ENCODE measurements at regions not wholly inside any gene's neighbourhood (a gene's known extent, or its start where the extent isn't known, plus 50 kb on each side); places are given as distances from the start of the nearest gene placed in this dataset.
"Not testable (repeated sequence)": the region's sequence is repeated elsewhere in the genome, so short reads cannot be mapped to it uniquely, and the experiment has no call there.

- Mint-ChIP-seq H3K27ac (no peak overlapping the region), H3K36me3 (ENCODE audit: low read depth) (no peaks in the 10 kb centered on the region), H3K27me3 (ENCODE audit: low read depth) (no peaks in the 10 kb centered on the region), H3K4me1 (ENCODE audit: low read depth) (no peaks in the 10 kb centered on the region), H3K4me3 (no peak overlapping the region), H3K9me3 (ENCODE audit: insufficient read depth) (no peaks in the 10 kb centered on the region)
- POLR2A ChIA-PET = no interaction called here
- CTCF ChIA-PET = no interaction called here
- DNase-seq (no peak), ATAC-seq (no peak)
Observed at GRCh38 chr2:60214626-60214875, 338.9 kb downstream of the BCL11A start.

- ATAC-seq = no peak
- POLR2A ChIA-PET = no interaction called here
- H3K4me3 Mint-ChIP-seq = no peak overlapping the region
Observed at GRCh38 chr2:60213865-60214625, 339.4 kb downstream of the BCL11A start.

GRCh38 chr2:60212181-60212945 lies 341.1 kb downstream of the BCL11A start:
- DNase-seq (no peak), ATAC-seq (no peak)
- Mint-ChIP-seq H3K36me3 (ENCODE audit: low read depth) (no peaks in the 10 kb centered on the region), H3K4me1 (ENCODE audit: low read depth) (no peaks in the 10 kb centered on the region), H3K4me3 (no peak overlapping the region), H3K27me3 (ENCODE audit: low read depth) (no peaks in the 10 kb centered on the region), H3K9me3 (ENCODE audit: insufficient read depth) (no peaks in the 10 kb centered on the region), H3K27ac (no peak overlapping the region)
- CTCF ChIA-PET = no interaction called here
- POLR2A ChIA-PET = no interaction called here

More at GRCh38 chr2:60213865-60214625, 339.4 kb downstream of the BCL11A start:
- Mint-ChIP-seq H3K9me3 (ENCODE audit: insufficient read depth) (no peaks in the 10 kb centered on the region), H3K27ac (no peak overlapping the region), H3K4me1 (ENCODE audit: low read depth) (no peaks in the 10 kb centered on the region), H3K36me3 (ENCODE audit: low read depth) (no peaks in the 10 kb centered on the region), H3K27me3 (ENCODE audit: low read depth) (no peaks in the 10 kb centered on the region)
- no peak for DNase-seq
- CTCF ChIA-PET = no interaction called here

GRCh38 chr2:60189006-60189405 lies 364.4 kb downstream of the BCL11A start:
- CTCF ChIA-PET; H3K27ac Mint-ChIP-seq; H3K36me3 Mint-ChIP-seq (ENCODE audit: low read depth); POLR2A ChIA-PET; ATAC-seq; H3K4me1 Mint-ChIP-seq (ENCODE audit: low read depth); DNase-seq; H3K9me3 Mint-ChIP-seq (ENCODE audit: insufficient read depth); H3K27me3 Mint-ChIP-seq (ENCODE audit: low read depth); H3K4me3 Mint-ChIP-seq: not testable (repeated sequence)

DNA sequence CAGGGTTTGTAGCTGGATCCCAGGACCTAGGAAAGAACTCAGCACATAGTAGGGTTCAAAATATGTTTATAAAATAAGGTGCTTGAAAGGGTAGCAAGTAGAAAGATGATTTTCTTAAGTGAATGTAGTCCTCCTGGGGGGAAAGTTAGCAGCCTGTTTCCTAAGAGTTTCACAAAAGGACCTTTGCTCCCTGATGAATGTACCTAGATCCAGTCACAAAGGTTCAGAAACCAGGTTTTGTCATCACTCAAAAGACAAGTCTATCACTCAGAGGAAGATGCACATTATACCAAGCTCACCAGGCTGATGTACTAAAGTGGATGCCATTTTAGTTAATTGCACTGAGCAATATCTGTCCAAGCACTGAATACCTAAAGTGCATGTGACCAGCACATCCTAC lies 378.2 kb downstream of the BCL11A start:
- no peaks in the 10 kb centered on the region for H3K36me3 Mint-ChIP-seq (ENCODE audit: low read depth)
- ChIA-PET CTCF (no interaction called here), POLR2A (no interaction called here)
- no peaks in the 10 kb centered on the region for H3K9me3 Mint-ChIP-seq (ENCODE audit: insufficient read depth)
- no peak overlapping the region for H3K4me3 Mint-ChIP-seq
- DNase-seq = no peak
- H3K27ac Mint-ChIP-seq = no peak overlapping the region
- H3K27me3 Mint-ChIP-seq (ENCODE audit: low read depth) = no peaks in the 10 kb centered on the region
- ATAC-seq = no peak
- no peaks in the 10 kb centered on the region for H3K4me1 Mint-ChIP-seq (ENCODE audit: low read depth)

DNA sequence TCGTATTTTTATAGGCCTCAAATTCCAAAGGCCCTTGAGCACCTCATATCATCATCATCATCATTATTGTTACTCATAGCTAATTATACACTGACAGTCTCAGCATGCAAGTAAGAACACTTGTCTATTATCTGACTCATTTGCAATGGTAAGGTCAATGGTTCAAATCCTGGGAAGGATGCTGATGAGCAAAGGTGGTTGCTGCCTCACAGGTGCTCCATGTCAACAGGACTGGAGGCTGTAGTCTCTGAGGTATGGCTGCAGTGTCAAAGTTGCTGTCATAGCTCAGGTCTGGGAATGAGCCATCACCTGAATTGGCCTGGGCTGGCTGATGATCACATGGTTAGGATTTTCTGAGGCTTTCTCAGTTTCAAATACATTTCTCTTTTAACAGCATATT lies 379.3 kb downstream of the BCL11A start:
- DNase-seq (no peak), ATAC-seq (no peak)
- H3K27ac Mint-ChIP-seq = no peak overlapping the region
- H3K4me3 Mint-ChIP-seq = no peak overlapping the region
- H3K36me3 Mint-ChIP-seq (ENCODE audit: low read depth) = no peaks in the 10 kb centered on the region
- CTCF ChIA-PET = no interaction called here
- H3K27me3 Mint-ChIP-seq (ENCODE audit: low read depth) = no peaks in the 10 kb centered on the region
- no peaks in the 10 kb centered on the region for H3K4me1 Mint-ChIP-seq (ENCODE audit: low read depth)
- POLR2A ChIA-PET = no interaction called here
- H3K9me3 Mint-ChIP-seq (ENCODE audit: insufficient read depth) = no peaks in the 10 kb centered on the region

DNA sequence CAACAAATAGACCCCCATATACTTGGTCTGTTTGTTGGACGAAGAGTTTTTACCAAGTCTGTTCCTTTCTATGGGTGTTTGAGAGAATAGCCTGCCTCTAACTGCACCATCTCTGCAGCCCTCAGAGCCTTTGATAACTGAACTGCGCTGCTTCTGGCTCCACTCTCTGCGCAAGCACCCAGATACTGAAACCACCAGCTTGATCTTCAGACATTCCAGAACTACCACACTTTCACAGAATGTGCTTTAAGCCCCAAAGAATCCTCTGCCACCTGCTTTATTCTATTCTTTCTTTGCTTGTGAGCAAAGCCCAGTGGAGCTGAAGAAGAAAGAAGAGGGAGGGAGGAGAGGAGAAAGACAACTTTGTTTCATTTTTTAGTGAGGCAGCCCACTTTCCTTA lies 380.7 kb downstream of the BCL11A start:
- POLR2A ChIA-PET = no interaction called here

DNA sequence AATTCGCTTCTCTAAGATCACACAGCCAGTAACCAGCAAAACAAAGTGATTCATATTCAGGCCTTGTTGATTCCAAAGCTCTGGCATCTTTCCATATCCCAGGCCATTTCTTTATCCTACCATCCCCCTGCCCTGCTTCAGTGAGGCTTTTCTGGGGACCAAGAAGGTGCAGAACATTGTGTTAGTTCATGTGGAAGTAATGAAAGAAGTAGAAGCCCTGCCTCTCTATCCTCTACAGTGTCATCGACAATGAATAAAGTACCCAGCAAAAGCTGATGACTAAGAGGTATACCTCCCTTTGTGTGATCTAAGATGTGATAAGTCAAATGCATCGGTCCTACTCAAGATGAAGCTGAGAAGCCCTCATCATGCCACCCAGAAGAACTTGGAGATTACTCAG lies 383.2 kb downstream of the BCL11A start:
- no peaks in the 10 kb centered on the region for H3K4me1 Mint-ChIP-seq (ENCODE audit: low read depth)
- POLR2A ChIA-PET = no interaction called here
- H3K27me3 Mint-ChIP-seq (ENCODE audit: low read depth) = no peaks in the 10 kb centered on the region
- DNase-seq (no peak), ATAC-seq (no peak)
- CTCF ChIA-PET = no interaction called here
- H3K4me3 Mint-ChIP-seq = no peak overlapping the region
- no peaks in the 10 kb centered on the region for H3K36me3 Mint-ChIP-seq (ENCODE audit: low read depth)
- H3K9me3 Mint-ChIP-seq (ENCODE audit: insufficient read depth) = no peaks in the 10 kb centered on the region
- no peak overlapping the region for H3K27ac Mint-ChIP-seq

More for the DNA sequence above, 380.7 kb downstream of the BCL11A start:
- H3K4me1 Mint-ChIP-seq (ENCODE audit: low read depth) = no peaks in the 10 kb centered on the region
- no peak overlapping the region for H3K27ac Mint-ChIP-seq
- H3K36me3 Mint-ChIP-seq (ENCODE audit: low read depth) = no peaks in the 10 kb centered on the region
- no peaks in the 10 kb centered on the region for H3K9me3 Mint-ChIP-seq (ENCODE audit: insufficient read depth)
- no peaks in the 10 kb centered on the region for H3K27me3 Mint-ChIP-seq (ENCODE audit: low read depth)
- no peak overlapping the region for H3K4me3 Mint-ChIP-seq
- DNase-seq (no peak), ATAC-seq (no peak)
- CTCF ChIA-PET = no interaction called here

- Mint-ChIP-seq H3K4me3 (no peak overlapping the region), H3K4me1 (ENCODE audit: low read depth) (no peaks in the 10 kb centered on the region), H3K27me3 (ENCODE audit: low read depth) (no peaks in the 10 kb centered on the region), H3K9me3 (ENCODE audit: insufficient read depth) (no peaks in the 10 kb centered on the region), H3K27ac (no peak overlapping the region), H3K36me3 (ENCODE audit: low read depth) (no peaks in the 10 kb centered on the region)
- ChIA-PET CTCF (no interaction called here), POLR2A (no interaction called here)
- DNase-seq (no peak), ATAC-seq (no peak)
Observed at GRCh38 chr2:60168247-60168646, 385.2 kb downstream of the BCL11A start.

GRCh38 chr2:60167089-60167488 lies 386.4 kb downstream of the BCL11A start:
- POLR2A ChIA-PET = no interaction called here
- CTCF ChIA-PET = no interaction called here
- ATAC-seq = no peak
- DNase-seq = no peak
- H3K27ac Mint-ChIP-seq = no peak overlapping the region
- no peaks in the 10 kb centered on the region for H3K27me3 Mint-ChIP-seq (ENCODE audit: low read depth)
- H3K4me3 Mint-ChIP-seq = no peak overlapping the region
- H3K4me1 Mint-ChIP-seq (ENCODE audit: low read depth) = no peaks in the 10 kb centered on the region
- no peaks in the 10 kb centered on the region for H3K9me3 Mint-ChIP-seq (ENCODE audit: insufficient read depth)
- no peaks in the 10 kb centered on the region for H3K36me3 Mint-ChIP-seq (ENCODE audit: low read depth)

DNA sequence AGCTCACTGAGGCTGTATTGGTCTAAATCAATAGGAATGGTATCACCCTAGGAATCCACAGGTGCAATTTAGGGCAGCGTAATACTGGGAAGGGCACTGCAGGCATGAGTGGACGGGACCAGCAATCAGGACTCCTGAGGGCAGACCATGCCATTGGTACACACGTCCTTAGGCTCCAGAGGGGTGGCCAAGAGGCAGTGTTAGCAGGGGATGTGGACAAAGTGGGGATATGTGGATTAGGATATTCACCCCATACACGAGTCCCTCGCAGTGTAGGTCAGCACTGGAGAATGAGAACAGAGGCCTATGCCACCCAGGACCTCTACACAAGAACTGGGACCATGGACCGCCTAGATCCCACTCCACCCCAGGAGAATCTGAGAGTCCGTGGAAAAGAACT lies 389.8 kb downstream of the BCL11A start:
- H3K9me3 Mint-ChIP-seq (ENCODE audit: insufficient read depth) = no peaks in the 10 kb centered on the region
- H3K27ac Mint-ChIP-seq = no peak overlapping the region
- CTCF ChIA-PET = no interaction called here
- POLR2A ChIA-PET = no interaction called here
- ATAC-seq = no peak
- H3K36me3 Mint-ChIP-seq (ENCODE audit: low read depth) = no peaks in the 10 kb centered on the region
- no peak overlapping the region for H3K4me3 Mint-ChIP-seq
- DNase-seq = no peak
- no peaks in the 10 kb centered on the region for H3K4me1 Mint-ChIP-seq (ENCODE audit: low read depth)
- no peaks in the 10 kb centered on the region for H3K27me3 Mint-ChIP-seq (ENCODE audit: low read depth)

GRCh38 chr2:60159519-60159918 lies 393.9 kb downstream of the BCL11A start:
- ATAC-seq (no peak), DNase-seq (no peak)
- H3K4me1 Mint-ChIP-seq (ENCODE audit: low read depth) = no peaks in the 10 kb centered on the region
- H3K27me3 Mint-ChIP-seq (ENCODE audit: low read depth) = peaks cover 11% of the 10 kb centered on the region
- ChIA-PET CTCF (no interaction called here), POLR2A (no interaction called here)
- H3K27ac Mint-ChIP-seq = no peak overlapping the region
- no peak overlapping the region for H3K4me3 Mint-ChIP-seq
- H3K9me3 Mint-ChIP-seq (ENCODE audit: insufficient read depth) = no peaks in the 10 kb centered on the region
- H3K36me3 Mint-ChIP-seq (ENCODE audit: low read depth) = no peaks in the 10 kb centered on the region

- Mint-ChIP-seq H3K27ac (no peak overlapping the region), H3K36me3 (ENCODE audit: low read depth) (no peaks in the 10 kb centered on the region), H3K4me1 (ENCODE audit: low read depth) (no peaks in the 10 kb centered on the region), H3K9me3 (ENCODE audit: insufficient read depth) (no peaks in the 10 kb centered on the region), H3K4me3 (no peak overlapping the region), H3K27me3 (ENCODE audit: low read depth) (peaks cover 17% of the 10 kb centered on the region)
- CTCF ChIA-PET = no interaction called here
- no peak for DNase-seq
- no peak for ATAC-seq
- POLR2A ChIA-PET = no interaction called here
Observed at GRCh38 chr2:60158262-60158661, 395.2 kb downstream of the BCL11A start.

Measured in activated CD8-positive, alpha-beta T cell treated with anti-CD3 and anti-CD28 coated beads, Interleukin-2, amount 10 ng/mL, durations not matched to agents 7 days and 5 days (primary cell).